GM10266 (cell line): ENCODE measurements at regions not wholly inside any gene's neighbourhood (a gene's known extent, or its start where the extent isn't known, plus 50 kb on each side); places are given as distances from the start of the nearest gene placed in this dataset.

Source experiments
- DNase-seq: peaks from one replicate; pipeline ENCODE4 v3.0.0; 2012; ENCODE audit errors: extremely low spot score
- TF ChIP-seq, protein P1 (sequence below): IDR thresholded peaks from 2 replicates; pipeline ENCODE4 v1.5.1; 2012; ENCODE audit warnings: mild to moderate bottlenecking, low read depth; ENCODE audit not compliant: control insufficient read depth, insufficient read depth; ENCODE audit errors: missing control alignments

DNA sequence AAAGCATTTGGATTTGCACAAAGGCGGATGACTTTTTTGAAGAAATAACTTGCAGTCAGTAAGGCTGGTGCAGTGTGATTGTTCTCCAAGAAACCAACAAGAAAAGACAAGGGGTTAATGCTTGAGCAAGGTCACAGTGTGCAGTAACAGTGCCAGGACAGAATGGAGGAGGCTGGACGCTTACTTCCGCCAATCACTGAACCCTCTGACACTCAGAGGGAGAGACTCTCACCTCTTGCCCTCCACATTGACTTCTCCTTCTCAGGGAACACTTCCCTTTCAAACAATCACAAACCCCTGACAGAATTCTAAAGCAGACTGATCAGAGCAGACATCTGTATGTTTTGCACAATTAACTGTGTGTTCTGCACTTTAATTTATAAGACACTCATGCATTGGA is 228.4 kb downstream of the BLID start:
- TF ChIP-seq, protein P1, sequence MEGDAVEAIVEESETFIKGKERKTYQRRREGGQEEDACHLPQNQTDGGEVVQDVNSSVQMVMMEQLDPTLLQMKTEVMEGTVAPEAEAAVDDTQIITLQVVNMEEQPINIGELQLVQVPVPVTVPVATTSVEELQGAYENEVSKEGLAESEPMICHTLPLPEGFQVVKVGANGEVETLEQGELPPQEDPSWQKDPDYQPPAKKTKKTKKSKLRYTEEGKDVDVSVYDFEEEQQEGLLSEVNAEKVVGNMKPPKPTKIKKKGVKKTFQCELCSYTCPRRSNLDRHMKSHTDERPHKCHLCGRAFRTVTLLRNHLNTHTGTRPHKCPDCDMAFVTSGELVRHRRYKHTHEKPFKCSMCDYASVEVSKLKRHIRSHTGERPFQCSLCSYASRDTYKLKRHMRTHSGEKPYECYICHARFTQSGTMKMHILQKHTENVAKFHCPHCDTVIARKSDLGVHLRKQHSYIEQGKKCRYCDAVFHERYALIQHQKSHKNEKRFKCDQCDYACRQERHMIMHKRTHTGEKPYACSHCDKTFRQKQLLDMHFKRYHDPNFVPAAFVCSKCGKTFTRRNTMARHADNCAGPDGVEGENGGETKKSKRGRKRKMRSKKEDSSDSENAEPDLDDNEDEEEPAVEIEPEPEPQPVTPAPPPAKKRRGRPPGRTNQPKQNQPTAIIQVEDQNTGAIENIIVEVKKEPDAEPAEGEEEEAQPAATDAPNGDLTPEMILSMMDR: no peak
- no peak for DNase-seq

DNA sequence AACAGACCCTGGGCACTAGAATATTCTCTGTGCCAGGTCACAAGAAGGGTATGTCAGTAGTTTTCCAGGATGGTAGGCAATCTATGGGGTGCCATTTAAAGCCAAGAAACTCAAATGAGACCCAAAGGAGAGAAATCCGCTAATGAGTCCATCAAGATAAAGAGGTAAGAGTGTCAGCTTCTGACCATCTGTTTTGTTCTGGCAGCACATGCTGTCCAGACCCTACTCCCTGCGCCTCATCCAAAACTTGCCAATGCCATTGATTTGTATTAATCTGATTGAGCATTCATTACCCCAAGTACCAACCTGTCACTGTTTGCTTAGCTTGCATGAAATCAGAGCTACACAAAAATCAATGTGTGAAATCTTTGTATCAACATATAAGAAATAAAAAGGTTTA is 229.0 kb downstream of the BLID start:
- no peak for DNase-seq
- TF ChIP-seq, protein P1: no peak

DNA sequence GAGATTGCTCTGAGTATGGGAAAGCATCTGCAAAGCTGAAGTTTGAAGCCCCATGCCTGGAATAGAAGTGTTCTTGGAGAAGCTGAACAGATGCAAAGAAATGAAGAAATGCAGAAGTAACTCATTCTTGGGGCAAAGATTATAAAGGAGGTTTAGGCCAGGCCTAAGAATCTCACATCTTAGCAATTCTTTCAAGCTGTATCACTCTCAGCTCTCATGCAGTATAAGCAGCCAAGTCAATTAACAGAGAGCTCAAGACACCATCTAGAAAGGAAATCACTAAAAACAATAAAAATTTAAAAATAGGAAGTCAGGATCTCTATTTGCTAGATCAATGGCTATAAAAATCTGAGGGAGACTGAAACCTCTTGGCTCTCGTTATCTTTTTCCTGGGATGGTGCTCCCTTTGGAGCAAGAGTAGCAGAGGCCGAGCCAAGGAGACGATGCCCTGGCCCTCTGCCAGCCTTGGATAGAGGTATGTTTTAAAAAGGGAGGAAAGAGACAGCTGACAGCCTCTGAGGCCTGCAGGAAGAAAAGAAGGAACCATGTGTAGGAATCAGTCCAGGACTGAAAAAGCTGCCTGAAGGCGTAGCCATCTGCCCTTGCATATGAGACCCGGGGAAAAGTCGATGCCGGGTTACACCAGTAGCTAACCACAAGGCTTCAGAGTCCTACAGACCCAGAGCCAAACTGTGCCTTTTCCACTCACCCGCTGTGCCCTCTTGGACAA is 229.8 kb downstream of the BLID start:
- TF ChIP-seq, protein P1: no peak
- no peak for DNase-seq

DNA sequence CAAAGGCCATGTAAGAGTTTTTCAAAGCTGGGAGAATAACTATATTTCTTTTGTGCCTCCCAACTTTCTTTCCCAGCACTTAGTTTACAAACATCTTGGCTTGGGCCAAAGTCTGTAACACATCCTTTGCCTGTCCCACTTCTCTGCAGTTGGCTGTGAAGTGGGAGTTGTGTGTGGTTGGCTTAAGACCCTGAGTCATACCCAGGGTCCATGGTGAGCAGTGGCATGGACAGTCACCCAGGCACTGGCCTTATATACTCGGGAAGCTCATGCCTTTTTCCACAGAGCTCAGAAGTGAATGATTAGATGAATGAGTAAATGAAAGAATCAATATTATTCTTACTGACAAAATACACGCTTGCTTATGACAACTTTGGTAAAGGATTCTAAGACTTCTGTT is 231.4 kb downstream of the BLID start:
- TF ChIP-seq, protein P1: no peak
- DNase-seq: no peak

- no peak for DNase-seq
- TF ChIP-seq, protein P1: no peak
These were observed 234.2 kb downstream of the BLID start for GRCh38 chr11:121881806-121882205.

DNA sequence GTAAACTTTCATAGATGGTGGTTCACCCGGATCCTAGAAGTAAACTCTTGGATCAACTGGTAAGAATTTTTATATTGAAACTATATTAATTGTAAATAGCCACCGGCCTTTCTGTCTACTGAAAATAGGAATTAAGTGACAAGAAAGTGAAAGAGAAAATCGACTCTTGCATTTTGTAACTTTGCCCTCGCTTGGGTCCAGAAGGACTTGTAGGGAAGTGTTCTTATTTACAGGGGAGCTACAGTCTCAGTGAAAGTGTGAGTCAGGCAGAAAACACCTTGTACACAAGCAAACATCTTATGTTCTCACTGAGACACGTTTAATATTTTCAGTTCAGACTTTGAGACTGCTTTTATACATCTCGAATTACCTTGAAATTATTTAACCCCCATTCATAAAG is 238.9 kb downstream of the BLID start:
- DNase-seq: no peak
- TF ChIP-seq, protein P1: no peak

- DNase-seq: no peak
- TF ChIP-seq, protein P1: no peak
These were observed 242.2 kb downstream of the BLID start for GRCh38 chr11:121873766-121874165.
